Globus pallidus (tissue), 1 donor: ENCODE measurements at regions not wholly inside any gene's neighbourhood (a gene's known extent, or its start where the extent isn't known, plus 50 kb on each side); places are given as distances from the start of the nearest gene placed in this dataset.

Experiments
- DNase-seq: peaks from one replicate; pipeline ENCODE4 v3.0.0-alpha.2; 2015; ENCODE audit warnings: low spot score

- no peak for DNase-seq
These were observed 189.4 kb upstream of the CD96 start for GRCh38 chr3:111352585-111352984.

- DNase-seq = no peak
These were observed 182.6 kb upstream of the CD96 start for GRCh38 chr3:111359261-111360030.

- no peak for DNase-seq
These were observed 179.5 kb upstream of the CD96 start for GRCh38 chr3:111362381-111363009.

GRCh38 chr3:111366515-111366914 lies 175.5 kb upstream of the CD96 start:
- no peak for DNase-seq

GRCh38 chr3:111368056-111368455 lies 173.9 kb upstream of the CD96 start:
- DNase-seq = no peak

GRCh38 chr3:111369958-111370357 lies 172.0 kb upstream of the CD96 start:
- DNase-seq = no peak

GRCh38 chr3:111373239-111373638 lies 168.8 kb upstream of the CD96 start:
- DNase-seq = no peak

- DNase-seq = no peak
These were observed 168.1 kb upstream of the CD96 start for GRCh38 chr3:111373861-111374260.

- DNase-seq = no peak
These were observed 156.0 kb upstream of the CD96 start for GRCh38 chr3:111385971-111386495.

- no peak for DNase-seq
These were observed 149.1 kb upstream of the CD96 start for GRCh38 chr3:111392894-111393398.

GRCh38 chr3:111412656-111413055 lies 129.3 kb upstream of the CD96 start:
- DNase-seq = no peak

- DNase-seq = no peak
These were observed 127.5 kb upstream of the CD96 start for GRCh38 chr3:111414531-111414930.

GRCh38 chr3:111415018-111415417 lies 127.0 kb upstream of the CD96 start:
- DNase-seq = no peak

GRCh38 chr3:111418391-111418790 lies 123.6 kb upstream of the CD96 start:
- no peak for DNase-seq

GRCh38 chr3:111428301-111428700 lies 113.7 kb upstream of the CD96 start:
- no peak for DNase-seq

- no peak for DNase-seq
These were observed 106.9 kb upstream of the CD96 start for GRCh38 chr3:111434941-111435622.

GRCh38 chr3:111438283-111438682 lies 103.7 kb upstream of the CD96 start:
- DNase-seq = no peak

GRCh38 chr3:111454551-111454950 lies 87.4 kb upstream of the CD96 start:
- DNase-seq = no peak

- no peak for DNase-seq
These were observed 76.8 kb upstream of the CD96 start for GRCh38 chr3:111465081-111465670.

GRCh38 chr3:111470032-111470431 lies 72.0 kb upstream of the CD96 start:
- no peak for DNase-seq

GRCh38 chr3:111471831-111472230 lies 70.2 kb upstream of the CD96 start:
- DNase-seq = no peak

- DNase-seq = no peak
These were observed 69.4 kb upstream of the CD96 start for GRCh38 chr3:111472556-111472955.
